GM18870 (cell line): ENCODE measurements at regions not wholly inside any gene's neighbourhood (a gene's known extent, or its start where the extent isn't known, plus 50 kb on each side); places are given as distances from the start of the nearest gene placed in this dataset.
"Not testable (repeated sequence)": the region's sequence is repeated elsewhere in the genome, so short reads cannot be mapped to it uniquely, and the experiment has no call there.

Source experiments
- ATAC-seq: cut with Tn5 transposase; IDR thresholded peaks from one replicate; pipeline ENCODE4 v1.9.1; 2021; ENCODE audit warnings: moderate library complexity; ENCODE audit not compliant: unreplicated experiment

DNA sequence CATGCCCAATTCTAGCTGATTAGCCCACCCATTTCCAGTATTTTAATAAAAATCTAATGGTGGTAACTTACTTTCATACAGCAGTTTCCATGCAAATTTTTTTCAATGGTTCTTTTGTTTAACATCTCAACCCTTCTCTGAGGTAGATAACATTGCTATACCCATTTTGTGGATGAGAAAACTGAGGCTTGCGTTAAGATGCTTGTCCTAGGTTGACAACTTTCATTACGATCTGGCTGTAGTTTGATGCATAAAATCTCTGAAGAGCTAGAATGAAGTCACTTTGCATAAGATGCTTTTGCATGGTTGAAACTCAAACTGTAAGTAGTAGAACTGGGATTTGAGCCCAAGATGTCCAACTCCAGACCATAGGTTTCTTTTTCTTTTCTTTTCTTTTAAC is 309.5 kb upstream of the PODXL start:
- no peak for ATAC-seq

DNA sequence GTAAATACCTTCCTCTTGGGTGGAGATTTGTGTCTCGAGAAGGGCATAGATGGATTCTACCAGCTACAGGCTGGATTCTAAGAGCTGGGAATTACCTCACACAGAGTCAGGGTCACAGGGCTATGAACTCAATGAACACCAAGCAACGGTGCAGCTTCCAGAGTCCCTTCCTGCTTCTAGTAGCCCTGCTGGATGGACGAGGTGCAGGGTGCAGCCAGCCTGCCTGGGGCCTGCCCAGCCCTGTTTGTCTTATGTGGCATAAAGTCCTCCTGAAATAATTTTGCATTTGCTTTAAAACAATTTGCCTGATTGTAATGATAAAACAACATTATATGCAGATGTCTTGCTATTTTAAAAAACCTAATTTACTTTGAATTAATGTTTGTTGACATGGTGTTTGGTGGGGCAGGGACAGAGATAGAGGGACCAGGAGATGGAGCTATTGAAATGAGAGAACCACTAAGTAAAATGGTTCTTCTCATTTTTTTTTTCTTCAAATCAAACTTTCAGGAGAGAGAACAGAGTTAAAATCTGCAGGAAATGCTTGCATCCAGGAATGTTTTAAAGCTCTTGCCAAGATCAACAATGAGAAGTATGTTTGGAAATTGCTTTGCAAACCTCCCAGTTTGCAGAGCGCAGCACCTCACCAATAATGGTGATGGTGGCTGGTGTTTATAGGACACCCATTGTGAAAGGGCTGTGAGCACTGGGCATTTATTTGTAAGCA is 305.4 kb upstream of the PODXL start:
- no peak for ATAC-seq

DNA sequence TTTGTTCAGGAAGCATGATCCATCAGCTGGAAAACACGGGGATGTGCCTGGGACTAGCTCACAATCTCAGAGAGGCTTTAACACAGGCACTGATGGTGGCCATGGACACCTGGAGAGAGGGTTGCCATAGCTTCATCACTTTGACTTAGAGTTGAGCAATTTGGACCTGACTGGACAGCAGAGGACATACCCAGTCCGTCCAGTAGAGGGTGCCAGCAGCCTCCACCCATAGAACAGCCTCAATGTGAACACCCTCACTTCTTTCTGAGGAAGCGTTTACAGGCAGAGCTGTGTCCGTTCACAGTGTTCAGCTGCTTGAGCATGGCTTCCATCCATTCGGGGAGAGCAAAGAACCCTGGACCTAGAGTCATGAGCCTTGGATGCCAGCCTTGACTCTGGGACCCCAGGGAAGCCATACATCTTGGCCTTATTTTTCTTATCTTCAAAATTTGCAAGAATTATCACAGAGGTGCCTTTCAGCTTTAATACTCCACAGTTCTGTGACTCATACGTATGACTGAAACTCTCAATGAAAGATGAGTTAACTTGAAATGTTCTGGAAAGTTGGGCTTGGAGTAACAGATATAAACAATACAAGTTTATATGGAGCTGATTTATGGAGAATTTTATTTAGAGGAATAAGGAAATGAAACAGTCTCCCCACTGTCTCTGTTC is 302.9 kb upstream of the PODXL start:
- no peak for ATAC-seq

DNA sequence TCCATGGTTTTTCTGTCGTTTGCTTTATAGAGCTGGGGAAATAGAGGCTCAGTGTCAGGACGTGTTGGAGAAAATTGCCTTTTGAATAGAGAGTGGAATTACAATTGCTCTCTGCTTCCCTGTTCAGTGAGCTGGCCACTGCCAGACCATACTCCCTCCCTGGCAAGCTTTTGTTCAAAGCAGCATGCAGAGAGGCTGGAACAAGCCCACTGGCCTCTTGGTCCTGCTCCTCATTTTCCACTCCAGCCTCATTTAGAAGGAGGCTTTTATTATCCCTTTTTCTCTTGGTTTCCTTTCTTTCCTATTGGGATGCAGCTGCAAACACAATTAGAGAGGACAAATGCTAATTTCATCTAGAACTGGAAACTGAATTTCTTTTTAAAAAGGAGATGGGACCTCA is 302.2 kb upstream of the PODXL start:
- ATAC-seq, result no peak

DNA sequence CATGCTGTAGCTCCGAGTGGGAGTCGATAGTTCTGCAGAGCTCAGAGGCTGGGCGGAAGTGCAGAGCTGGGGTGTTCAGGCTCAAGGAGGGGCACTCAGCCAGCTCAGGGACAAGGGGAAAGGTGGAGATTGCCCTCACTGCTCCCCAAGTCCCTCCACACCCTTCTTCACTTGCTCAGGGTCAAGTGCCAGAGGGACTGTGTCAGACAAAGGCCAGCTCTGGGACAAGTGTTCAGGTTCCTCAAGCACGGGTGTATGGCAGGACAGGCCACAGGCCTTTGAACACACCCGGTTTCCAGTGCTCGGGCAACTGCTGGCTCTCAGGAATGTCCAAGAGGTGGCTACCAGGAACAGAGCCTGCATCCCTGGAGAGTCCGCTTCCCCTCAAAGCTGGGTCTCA is 293.0 kb upstream of the PODXL start:
- no peak for ATAC-seq

DNA sequence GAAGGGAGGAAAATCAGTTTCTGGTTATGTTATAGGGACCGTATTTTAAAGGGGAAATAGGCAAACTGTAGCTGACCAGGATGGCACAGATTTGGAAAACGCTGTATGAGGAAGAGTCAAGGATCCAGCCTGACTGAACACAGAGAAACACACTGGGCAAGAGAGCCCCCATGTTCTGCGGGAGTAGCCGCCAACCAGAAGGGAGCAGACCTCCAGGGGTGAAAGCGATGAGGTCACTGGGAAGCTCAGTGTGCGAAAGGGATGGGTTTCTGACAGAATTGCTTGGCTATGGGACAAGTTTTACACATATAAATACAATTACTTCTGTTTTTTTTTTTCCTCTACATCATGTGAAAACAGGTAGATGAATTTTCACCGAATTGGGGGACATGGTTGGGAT is 291.6 kb upstream of the PODXL start:
- no peak for ATAC-seq

DNA sequence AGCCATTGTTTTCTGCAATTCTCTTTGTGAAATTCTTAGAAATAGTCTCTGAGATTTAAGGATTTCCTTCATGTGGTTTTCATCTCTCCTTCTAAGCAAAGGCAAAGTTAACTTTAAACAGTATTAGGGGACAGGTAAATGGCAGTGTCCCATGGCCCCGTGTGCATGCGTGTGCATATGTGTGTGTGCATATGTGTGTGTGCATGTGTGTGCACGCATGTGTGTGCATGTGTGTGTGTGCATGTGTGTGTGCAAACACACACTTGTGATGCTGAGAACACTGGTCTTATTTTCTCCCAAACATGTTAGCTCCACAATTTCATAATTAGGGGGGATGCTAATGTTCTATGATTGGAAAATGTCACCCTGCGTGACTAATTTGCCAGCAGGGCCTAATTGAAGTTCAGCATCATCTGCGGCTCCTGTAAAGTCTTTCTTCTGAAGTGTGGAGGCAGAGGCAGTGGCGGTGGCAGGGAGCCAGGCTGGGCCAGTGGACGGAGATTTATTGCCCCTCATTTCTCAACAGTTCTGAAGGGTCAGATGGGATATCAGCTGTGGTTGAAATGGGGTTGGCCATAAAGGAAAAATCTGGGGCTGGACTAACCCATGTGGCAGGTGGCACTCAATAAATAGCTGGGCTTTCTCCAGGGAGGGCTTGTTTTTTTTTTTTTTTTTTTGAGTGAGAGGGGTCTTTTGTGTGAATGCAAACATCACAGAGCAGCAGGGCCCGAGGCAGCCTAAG is 289.3 kb upstream of the PODXL start:
- no peak for ATAC-seq

DNA sequence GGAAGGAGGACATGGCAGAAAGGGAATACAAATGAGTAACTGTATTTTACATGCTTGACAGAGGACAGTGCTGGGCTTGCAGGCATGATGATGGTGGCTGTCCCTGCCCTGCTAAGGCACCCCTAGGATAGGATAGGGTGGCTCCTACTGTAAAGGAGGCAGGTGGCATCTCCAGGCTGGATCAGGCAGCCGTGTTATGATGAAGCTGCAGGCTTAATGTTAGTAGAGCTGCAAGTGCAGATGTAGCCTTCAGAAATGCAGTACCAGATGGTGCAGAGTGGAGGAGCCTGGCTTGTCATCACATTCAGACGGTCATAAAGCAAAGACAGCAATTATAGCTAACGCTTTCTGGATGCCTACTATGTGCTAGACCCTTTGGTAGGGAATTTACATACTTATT is 287.9 kb upstream of the PODXL start:
- no peak for ATAC-seq

DNA sequence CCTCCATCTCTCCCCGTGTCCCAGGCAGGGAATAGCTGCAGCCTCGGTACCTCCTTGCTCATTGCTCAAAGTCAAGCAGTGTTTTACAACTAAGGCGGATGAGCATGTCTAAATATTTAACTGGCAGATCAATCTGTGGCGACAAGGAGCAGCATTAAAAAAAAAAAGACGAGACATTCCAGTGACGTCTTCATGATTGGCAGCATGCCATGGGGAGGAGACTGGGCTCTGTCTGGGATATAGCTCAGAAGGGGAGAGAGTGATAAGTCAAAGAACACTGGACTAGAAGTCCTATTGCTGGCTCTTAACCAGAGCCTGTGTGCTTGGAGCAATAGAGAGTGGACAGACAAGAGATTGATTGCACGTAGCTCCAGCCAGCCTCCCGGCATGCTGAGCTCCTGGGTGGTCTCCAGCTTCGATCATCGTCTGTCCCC is 287.5 kb upstream of the PODXL start:
- no peak for ATAC-seq

DNA sequence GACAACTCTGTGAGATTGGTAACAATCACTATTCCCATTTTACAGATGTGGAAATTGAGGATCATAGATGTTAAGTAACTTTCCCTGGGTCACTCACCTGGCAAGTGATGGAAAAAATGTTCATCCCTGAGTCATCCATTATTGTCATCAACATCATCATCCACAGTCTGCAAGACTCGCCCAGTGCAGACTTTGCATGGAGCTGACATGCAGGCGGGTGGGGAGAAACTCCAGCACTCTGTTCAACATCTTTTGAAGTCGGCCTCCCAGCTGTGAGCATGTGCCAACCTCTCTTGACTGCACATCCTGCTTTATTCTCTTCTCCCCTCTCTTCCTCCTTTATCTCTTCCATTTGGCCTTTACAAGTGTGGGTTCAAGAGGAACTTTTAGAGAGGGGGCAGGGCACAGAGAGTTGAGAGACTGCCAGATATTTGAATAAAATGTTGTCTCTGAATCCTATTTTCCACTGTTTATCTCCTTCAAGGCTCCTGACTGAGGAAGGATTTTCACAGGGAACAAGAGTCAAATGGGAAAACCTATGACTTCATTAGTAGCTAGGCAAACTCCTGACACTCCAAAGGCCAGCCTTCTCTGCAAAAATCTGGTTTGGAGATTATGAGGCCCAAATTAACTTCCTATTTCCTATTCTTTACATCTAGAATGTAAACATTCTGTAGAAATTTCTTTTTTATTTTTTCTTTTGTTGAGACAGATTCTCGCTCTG is 283.7 kb upstream of the PODXL start:
- ATAC-seq, result no peak

DNA sequence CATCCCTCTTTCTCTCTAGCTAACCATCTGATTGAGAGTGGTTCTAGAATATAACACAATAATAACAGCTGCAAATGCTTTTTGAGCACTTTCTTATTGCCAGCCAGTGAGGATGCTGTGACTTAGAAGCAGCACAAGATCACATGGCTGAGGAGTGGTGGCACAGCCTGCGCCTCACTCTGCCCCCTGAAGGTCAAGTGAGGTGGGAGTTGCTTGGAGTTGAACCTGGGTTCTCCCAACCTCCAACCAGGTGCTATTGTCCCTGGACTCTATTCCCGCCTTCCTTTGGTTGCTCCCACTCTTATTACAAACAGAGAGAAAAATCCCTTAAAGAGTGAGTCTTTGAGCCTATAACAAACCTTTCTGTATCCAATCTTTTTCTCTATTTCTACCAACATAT is 280.3 kb upstream of the PODXL start:
- no peak for ATAC-seq

DNA sequence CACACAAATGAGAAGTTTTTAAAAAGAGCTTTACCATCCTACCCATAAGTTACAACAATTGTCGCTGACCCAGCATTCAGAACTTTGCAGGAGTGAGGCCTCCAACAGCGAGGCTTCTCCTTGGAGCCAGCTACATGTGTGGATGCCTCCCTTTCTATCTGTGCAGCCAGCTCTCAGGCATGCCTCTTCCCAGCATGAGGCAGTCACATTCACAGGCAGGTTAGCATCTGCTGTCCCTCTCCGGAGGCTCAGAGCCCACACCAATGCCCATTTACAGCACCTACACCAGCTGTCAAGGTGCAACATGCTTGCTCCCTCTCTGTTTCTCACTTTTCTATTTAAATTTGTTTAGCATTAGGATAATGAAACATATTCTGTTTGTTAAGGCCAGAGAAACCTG is 278.7 kb upstream of the PODXL start:
- no peak for ATAC-seq

DNA sequence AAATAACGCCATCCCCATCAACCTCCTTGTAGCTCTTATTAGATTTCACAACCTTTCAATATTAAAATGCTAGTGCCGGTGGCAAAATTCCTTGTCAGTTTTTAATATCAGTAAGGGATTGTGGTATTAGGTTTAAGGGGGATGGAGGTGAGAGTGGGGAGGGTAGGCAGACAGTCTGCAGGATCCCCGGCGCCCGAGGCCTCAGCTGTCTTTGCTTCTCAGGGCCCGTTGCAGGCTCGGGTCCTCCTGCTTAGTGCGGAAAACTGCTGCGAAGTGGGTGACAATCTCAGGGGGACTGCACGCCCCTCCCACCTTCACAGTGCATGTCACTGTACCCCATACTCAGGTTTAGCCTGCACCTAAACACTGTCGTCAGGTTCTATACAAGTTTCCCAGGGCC is 274.3 kb upstream of the PODXL start:
- ATAC-seq, result no peak

DNA sequence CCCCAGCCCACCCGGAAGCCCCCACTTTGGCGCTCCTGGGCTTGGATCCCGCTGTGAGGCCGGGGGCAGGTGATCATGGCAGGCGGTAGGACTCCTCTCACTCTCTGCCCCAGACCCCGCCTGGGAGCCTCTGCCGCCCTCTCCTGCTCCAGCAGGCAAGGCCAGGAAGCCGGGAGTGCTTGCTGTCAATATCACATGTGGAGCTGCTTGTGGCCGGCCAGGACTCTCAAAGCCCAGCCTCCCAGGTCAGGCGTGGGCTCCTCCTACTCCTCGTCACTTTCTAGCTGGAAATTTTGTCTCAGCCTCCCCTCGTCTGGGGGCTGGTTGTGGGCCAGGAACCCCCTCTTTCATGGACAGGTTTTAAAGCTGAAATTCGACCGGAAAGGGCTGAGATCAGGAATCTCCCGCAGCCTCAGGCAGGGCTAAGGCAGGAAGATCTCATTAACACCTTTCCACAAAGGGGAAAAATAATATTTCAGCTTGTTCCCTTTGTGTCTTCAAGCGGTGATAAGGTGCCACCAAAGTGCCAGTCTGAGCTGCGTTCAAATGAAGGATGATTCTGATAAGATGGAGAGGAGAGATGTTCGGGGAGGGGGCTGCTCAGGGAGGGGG is 273.6 kb upstream of the PODXL start:
- ATAC-seq, result no peak

DNA sequence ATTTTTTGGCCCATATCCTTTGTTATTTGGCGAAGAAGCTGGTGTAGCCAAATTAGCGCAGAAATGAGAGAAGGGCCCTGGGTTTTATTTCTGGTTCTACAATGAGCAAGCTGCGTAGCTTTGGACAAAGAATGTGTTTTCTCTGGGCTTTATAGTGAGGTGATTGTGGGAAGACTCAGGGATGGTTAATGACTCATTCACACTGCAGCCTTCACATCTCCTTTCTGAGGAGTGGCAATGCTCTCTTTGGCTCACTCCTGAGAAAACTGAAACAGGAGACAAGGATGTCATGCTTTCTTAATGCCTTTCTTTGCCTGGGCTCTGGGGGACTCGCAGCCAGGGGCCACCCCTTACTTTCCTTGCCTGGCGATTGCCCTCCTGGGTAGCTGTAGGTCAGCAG is 271.0 kb upstream of the PODXL start:
- no peak for ATAC-seq

DNA sequence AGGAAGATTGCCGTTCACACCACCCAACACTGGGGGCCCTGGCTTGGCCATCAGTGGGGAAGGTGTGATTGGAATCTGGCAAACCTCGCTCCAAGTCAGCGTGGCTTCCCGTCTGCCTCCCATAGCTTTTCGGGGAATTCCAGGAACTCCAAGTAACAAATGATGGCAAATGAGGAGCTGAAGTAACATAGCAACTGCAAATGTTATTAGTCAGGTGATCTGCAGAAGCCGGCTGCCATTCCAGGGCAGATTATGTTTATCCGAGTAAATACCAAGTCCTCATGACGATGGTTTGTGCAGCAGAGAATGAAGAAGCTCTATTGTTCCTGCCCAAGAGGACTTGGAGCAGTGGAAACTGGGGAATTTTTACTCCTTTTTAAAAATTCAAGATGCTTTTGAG is 270.5 kb upstream of the PODXL start:
- ATAC-seq, result no peak

DNA sequence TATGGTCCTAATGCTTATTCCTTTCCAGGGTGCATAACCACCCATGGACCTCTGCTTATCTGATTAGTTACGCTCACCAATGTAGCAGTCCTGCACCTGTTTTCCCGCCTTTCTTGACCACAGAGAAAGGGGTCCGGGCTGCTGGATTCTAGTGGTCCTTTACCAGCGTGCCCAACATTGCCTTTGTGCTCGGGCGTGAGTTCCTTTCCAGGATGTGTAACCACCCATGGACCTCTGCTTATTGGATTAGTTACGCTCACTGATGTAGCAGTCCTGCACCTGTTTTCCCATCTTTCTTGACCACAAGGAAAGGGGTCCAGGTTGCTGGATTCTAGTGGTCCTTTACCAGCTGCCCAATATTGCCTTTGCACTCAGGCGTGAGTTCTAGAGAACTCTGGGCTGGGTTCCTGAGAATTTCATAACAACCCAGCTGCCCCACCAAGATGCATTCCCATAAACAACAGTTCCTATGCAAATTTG is 267.6 kb upstream of the PODXL start:
- ATAC-seq, result not testable (repeated sequence)

DNA sequence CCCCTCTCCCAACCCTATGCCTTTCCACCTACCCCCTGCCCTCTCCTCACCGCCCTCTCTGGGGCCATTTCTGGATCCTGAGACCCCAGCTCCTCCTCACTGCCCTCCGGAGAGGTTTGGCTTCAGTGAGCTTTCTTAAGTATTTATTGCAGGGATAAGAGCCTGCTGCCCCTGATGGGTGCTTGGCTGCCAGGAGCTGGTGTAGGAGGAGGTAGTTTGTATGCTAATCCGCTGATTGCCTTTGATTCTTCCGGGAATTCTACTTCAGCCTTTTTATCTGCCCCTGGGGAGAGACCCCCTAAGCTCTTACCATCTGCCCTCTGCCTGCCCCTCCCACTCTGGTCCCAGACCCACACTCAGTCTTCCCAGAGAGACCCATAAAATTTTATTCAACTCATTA is 263.5 kb upstream of the PODXL start:
- ATAC-seq, result no peak

DNA sequence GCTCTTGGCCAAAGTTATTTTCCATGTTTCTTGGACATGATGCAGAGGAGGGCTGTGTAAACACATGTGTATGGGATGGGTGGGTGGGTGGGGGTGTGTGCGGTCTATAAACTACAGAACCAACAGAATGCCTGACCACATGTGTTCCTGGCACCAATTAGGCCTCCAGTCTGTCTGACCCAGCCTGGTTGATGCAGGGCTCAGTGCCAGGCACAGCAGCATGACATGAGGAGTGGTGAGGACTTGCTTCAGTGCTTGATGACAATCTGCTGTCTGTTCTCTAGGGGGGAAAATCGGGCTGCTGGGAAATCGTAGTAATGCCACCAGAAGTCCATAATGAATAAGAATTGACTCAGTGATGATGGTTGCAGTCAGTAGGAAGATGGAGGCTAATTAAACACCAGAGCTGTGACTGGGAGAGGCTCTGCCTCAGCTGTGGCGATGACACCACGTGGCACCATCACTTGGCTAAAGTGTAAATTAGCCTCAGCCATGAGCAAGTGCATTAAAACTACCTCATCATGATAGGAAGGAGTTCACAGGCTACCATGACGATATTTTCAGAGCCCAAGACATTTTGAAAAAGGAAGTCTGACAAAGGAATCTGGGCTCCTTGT is 260.1 kb upstream of the PODXL start:
- ATAC-seq, result no peak

DNA sequence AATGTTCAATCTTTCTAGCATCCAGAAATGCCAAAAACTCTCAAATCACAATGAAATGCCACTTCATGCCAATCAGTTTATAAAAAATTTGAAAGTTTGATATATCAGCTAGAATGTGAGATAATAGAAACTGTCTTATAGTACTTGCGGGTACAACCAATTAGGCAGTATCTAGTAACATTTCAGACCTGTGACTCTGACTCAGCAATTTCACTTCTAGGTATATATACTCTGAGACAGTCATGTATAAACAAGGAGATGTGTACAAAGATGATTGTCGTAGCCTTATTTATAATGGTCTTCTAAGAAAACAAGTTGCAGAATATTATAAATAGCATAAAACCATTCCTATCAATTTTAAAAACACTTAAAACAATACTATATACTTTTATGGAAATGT is 252.3 kb upstream of the PODXL start:
- ATAC-seq, result no peak
